Sigmoid colon (tissue), 3 donors: ENCODE measurements at regions not wholly inside any gene's neighbourhood (a gene's known extent, or its start where the extent isn't known, plus 50 kb on each side); places are given as distances from the start of the nearest gene placed in this dataset.
"Not testable (repeated sequence)": the region's sequence is repeated elsewhere in the genome, so short reads cannot be mapped to it uniquely, and the experiment has no call there.

Source experiments
- CTCF ChIP-seq, 4 experiments: fragments of 450-650 bp in 3 of 4; fragments of 200-600 bp in 1 of 4; IDR thresholded peaks; one replicate each; pipeline ENCODE4 v1.5.1; 2016 to 2019; ENCODE audit warnings: antibody characterized with exemption in 4 of 4, mild to moderate bottlenecking in 3 of 4, moderate library complexity in 2 of 4
- POLR2A ChIP-seq, 2 donors: fragments of 450-650 bp; IDR thresholded peaks; one replicate each; pipeline ENCODE4 v1.6.1; 2016; ENCODE audit warnings: antibody characterized with exemption in 2 of 2, mild to moderate bottlenecking in 2 of 2, moderate library complexity in 2 of 2

- TF ChIP-seq CTCF, POLR2A (IDR thresholded peaks at IDR 0.05): not testable (repeated sequence)
These were observed 89.1 kb downstream of the MAB21L3 start for GRCh38 chr1:116200343-116200742.
